Fibroblast of pulmonary artery (primary cell): ENCODE measurements at regions not wholly inside any gene's neighbourhood (a gene's known extent, or its start where the extent isn't known, plus 50 kb on each side); places are given as distances from the start of the nearest gene placed in this dataset.

ENCODE experiments used
- DNase-seq: peaks from one replicate; pipeline ENCODE4 v3.0.0-alpha.2; 2010; ENCODE audit warnings: low read depth
- H3K4me3 ChIP-seq: replicated peaks from 2 replicates; pipeline ENCODE4 v1.5.1; 2011; ENCODE audit warnings: low read depth, mild to moderate bottlenecking, control low read depth, low read length, moderate library complexity
- CTCF ChIP-seq: IDR thresholded peaks from 2 replicates; pipeline ENCODE4 v1.5.1; 2011; ENCODE audit warnings: mild to moderate bottlenecking, control low read depth, low read length, inconsistent platforms; ENCODE audit errors: missing control alignments

- DNase-seq, result no peak
- no peak overlapping the region for H3K4me3 ChIP-seq
- TF ChIP-seq CTCF, result no peak
Measured at GRCh38 chr12:4026517-4026916, 153.3 kb upstream of the PARP11 start.

DNA sequence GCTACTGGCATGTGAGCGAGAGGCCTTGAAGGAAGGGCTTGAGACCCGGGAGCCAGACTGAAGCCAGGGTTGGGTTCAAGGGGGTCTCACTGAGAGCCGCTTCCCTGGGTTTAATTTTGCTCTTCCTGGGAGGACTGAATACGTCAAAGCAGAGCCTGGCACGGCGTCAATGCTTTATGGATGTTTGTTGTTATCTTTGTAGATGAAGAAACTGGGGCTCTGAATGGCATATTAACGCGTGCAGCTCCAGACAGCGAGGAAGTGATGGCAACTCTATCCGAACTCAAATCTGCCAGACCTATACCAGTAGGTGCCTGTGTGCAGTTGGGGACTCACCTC lies 152.8 kb upstream of the PARP11 start:
- TF ChIP-seq CTCF, result no peak
- H3K4me3 ChIP-seq, result no peak overlapping the region
- DNase-seq, result no peak

- no peak overlapping the region for H3K4me3 ChIP-seq
- no peak for DNase-seq
- TF ChIP-seq CTCF, result no peak
Measured at GRCh38 chr12:4025181-4026019, 152.2 kb upstream of the PARP11 start.

DNA sequence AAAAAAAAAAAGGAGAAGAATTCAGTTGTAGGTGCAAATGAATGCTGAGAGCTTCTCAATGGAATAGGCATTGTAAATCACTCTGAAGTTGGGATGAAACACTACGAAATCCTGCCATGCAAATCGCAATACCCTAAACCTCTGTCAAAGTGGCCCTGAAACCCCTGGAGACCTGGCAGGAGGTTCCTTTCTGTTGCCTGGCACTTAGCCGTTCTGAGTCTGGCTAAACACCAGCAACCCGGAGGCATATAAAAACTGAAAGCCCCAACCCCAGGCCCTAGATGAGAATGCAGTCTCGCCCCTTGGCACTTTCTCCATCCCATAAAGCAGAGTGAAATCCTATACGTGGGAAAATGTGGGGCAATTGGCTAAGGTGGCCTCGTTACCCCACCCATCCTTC lies 151.5 kb upstream of the PARP11 start:
- no peak for TF ChIP-seq CTCF

DNA sequence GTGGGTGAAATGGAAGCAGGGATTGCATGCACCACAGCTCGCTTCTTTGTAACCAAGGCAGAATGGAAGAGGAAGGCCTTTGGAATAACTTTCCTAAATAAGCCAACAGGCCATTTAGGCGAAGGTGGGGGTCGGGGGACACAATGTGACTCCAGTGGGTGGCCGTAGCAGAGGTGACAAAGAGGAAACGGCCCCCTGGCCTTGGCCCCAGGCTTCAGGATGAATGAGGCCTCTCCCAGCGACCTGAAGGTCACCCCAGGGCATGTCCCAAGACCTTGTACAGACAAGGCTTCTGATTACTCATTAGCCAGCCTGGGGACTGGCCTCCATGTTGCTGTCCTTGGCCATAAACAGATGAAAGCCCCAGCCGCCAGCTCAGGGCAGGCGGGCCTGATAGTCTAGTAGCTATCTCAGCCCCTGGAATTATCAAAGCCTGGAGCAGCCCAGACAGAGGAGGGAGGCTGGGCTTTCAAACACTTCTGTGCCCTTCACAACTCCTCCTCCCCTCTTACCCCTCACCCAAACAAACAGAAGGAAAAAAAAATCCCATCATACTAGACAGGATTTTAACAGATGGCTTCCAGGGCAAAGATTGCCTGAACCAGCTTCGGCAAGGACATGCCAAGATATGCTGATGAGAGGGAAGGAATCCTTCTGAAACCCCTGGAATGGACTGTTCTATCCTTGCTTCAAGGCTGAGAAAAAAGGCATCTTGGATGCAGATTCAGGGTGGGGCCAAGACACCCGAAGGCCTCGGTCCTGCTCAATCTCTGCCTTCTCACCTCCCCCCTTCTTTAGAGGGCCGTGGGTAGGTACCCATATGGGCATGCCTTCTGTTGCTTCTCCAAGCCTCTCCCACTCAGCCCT lies 142.3 kb upstream of the PARP11 start:
- DNase-seq, result no peak

More for the DNA sequence above, 151.5 kb upstream of the PARP11 start:
- H3K4me3 ChIP-seq, result no peak overlapping the region
- DNase-seq, result no peak

DNA sequence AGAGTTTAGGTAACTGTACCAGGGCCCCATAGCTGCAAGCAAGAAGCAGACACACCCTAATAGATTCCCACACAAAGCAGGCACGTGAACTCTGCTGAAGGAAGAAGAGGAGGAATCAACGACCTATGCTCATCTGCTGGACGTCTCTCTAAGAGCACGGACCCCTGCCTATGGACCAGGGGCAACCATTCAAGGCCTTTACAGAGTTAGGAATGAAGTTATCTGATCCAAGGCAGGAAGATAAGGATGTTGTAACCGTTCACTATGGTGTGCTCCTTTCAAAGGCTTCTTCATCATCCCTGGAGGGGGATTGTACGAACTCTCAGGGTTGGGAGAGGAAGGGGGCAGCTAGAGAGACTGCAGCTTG lies 141.6 kb upstream of the PARP11 start:
- no peak overlapping the region for H3K4me3 ChIP-seq
- no peak for TF ChIP-seq CTCF
- no peak for DNase-seq

More for the DNA sequence above, 142.3 kb upstream of the PARP11 start:
- no peak overlapping the region for H3K4me3 ChIP-seq
- no peak for TF ChIP-seq CTCF
